ENCODE measurements at regions not wholly inside any gene's neighbourhood (a gene's known extent, or its start where the extent isn't known, plus 50 kb on each side); places are given as distances from the start of the nearest gene placed in this dataset.

DNA sequence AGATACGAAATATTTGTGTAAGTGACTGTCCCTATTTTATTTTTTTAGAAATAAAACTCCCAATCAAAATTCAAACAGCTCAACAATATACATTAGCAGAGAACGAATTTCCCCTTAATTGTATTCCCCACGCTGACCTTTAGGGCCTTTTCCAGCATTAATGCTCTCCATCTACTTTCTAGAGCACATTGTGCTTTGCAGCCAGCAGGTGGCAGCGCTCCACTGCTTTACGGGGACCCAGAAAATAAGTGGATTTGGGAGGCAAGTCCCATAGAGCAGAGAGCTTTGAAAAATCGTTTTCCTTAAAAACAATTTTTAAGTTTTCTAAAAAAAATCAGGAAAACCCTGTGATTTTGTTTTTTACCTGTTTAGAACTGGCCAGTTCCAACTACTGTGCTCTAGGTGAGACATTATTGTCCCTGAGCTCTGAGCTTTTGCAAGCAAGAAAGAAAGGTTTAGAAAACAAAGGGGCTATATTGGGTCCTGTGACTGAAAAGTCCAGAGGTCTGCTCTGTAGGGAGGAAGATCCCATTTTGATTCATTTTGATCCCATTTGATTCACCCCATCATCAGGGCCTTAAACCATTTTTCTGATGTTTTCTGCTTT, 144.4 kb upstream of the ZNF644 start:
- Mint-ChIP-seq H3K4me3 (no peak overlapping the region), H3K9me3 (no peaks in the 10 kb centered on the region), H3K27me3 (ENCODE audit: low read depth) (no peaks in the 10 kb centered on the region), H3K36me3 (ENCODE audit: insufficient read depth) (no peaks in the 10 kb centered on the region), H3K4me1 (ENCODE audit: low read depth) (peaks cover 2% of the 10 kb centered on the region)
- DNase-seq (peak; percentile 11), ATAC-seq (no peak)

DNA sequence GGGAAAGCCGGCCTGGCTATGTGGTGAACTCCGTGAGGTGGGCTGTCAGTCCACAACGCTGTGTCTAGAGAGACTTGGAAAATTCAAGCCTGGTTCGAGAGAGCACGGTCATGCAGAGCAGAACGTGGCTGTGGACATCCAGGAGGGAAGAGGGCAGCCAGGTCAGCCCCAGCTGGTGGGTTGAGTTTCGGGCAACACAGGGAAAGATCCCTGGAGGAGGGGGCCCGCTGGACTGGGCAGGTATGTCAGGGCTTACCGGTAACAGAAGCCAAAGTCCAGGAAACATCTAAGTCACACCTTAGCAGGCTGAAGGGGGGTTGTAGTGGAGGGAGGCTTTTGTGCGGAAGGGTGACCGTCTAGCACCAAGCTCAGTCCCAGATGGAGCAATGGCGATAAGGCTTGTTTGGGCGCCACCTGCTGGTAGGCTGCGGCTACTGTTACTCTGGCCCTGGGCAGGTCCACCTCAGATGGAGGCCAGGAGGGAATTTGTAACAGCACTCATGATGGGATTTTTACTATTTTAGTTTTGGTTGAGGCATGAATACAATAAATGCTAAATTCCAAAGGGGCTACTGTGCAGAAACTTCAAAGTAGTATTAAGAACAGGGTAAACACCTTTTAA, 143.3 kb upstream of the ZNF644 start:
- peak; percentile 91 to 94 for ATAC-seq
- no peaks in the 10 kb centered on the region for H3K9me3 Mint-ChIP-seq
- H3K27me3 Mint-ChIP-seq (ENCODE audit: low read depth) = no peaks in the 10 kb centered on the region
- peaks cover 2% of the 10 kb centered on the region for H3K4me1 Mint-ChIP-seq (ENCODE audit: low read depth)
- DNase-seq = peak; percentile 59
- H3K36me3 Mint-ChIP-seq (ENCODE audit: insufficient read depth) = no peaks in the 10 kb centered on the region
- H3K4me3 Mint-ChIP-seq = no peak overlapping the region

DNA sequence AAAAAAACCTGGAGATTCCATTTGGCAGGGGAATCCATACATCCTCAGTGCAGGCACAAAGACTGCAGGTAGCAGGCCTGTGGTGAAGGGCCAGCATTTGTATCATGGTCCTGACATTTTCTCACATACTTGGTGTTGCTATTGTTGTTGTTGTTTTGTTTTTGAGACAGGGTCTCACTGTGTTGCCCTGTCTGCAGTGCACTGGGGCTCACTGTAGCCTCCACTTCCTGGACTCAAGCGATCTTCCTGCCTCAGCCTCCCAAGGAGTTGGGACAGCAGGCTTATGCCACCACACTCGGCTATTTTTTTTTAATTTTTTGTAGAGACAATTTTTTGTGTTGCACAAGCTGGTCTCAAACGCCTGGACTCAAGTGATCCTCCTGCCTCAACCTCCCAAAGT, 140.8 kb upstream of the ZNF644 start:
- ATAC-seq (no peak), DNase-seq (no peak)
- no peaks in the 10 kb centered on the region for H3K9me3 Mint-ChIP-seq
- peaks cover 3% of the 10 kb centered on the region for H3K27me3 Mint-ChIP-seq (ENCODE audit: low read depth)
- H3K4me3 Mint-ChIP-seq = no peak overlapping the region
- H3K36me3 Mint-ChIP-seq (ENCODE audit: insufficient read depth) = no peaks in the 10 kb centered on the region
- H3K4me1 Mint-ChIP-seq (ENCODE audit: low read depth) = peaks cover 2% of the 10 kb centered on the region

DNA sequence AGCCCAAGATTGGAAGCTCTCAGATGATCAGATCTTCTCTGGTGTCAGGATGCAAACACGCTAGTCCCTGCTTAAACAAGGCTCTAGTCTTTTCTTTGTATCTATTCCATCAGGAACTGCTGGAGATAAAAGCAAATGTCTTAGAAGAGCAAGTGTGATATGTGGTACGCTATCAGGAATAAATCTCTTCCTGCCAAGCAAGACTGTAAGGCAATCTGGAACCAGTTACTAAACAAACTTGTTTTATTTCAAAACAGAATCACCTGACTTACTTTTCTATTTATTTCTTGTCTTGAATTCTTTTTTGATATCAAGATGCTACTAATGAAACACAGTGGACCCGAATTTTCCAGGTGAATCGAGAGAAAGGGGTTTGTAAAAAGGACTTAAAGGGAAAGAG, 139.9 kb upstream of the ZNF644 start:
- peaks cover 2% of the 10 kb centered on the region for H3K4me1 Mint-ChIP-seq (ENCODE audit: low read depth)
- H3K9me3 Mint-ChIP-seq = no peaks in the 10 kb centered on the region
- ATAC-seq = no peak

DNA sequence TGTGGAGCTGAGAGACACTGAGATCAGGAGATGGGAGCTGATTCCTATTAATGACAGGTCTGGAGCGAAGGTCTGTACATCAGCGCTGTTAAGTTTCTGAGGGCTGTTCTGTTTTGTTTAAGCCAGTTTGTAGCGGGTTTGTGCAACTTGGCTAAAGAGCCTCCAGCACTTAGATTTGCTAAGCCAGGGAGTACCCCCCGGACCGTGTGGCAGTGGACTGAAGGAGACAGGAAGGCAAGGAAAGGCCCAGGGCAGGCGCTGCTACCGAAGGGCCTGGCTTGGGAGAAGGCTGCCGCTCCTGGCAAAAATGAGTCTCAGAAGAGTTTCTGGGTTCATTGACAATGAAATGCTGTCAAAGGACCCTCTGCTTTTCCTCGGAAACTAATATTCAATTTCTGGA, 139.3 kb upstream of the ZNF644 start:
- no peak overlapping the region for H3K4me3 Mint-ChIP-seq
- ATAC-seq (no peak), DNase-seq (no peak)
- no peaks in the 10 kb centered on the region for H3K9me3 Mint-ChIP-seq
- no peaks in the 10 kb centered on the region for H3K36me3 Mint-ChIP-seq (ENCODE audit: insufficient read depth)
- H3K4me1 Mint-ChIP-seq (ENCODE audit: low read depth) = peaks cover 2% of the 10 kb centered on the region
- H3K27me3 Mint-ChIP-seq (ENCODE audit: low read depth) = peaks cover 3% of the 10 kb centered on the region

More for the DNA sequence above, 139.9 kb upstream of the ZNF644 start:
- H3K36me3 Mint-ChIP-seq (ENCODE audit: insufficient read depth) = no peaks in the 10 kb centered on the region
- no peak overlapping the region for H3K4me3 Mint-ChIP-seq
- no peak for DNase-seq
- H3K27me3 Mint-ChIP-seq (ENCODE audit: low read depth) = peaks cover 3% of the 10 kb centered on the region

DNA sequence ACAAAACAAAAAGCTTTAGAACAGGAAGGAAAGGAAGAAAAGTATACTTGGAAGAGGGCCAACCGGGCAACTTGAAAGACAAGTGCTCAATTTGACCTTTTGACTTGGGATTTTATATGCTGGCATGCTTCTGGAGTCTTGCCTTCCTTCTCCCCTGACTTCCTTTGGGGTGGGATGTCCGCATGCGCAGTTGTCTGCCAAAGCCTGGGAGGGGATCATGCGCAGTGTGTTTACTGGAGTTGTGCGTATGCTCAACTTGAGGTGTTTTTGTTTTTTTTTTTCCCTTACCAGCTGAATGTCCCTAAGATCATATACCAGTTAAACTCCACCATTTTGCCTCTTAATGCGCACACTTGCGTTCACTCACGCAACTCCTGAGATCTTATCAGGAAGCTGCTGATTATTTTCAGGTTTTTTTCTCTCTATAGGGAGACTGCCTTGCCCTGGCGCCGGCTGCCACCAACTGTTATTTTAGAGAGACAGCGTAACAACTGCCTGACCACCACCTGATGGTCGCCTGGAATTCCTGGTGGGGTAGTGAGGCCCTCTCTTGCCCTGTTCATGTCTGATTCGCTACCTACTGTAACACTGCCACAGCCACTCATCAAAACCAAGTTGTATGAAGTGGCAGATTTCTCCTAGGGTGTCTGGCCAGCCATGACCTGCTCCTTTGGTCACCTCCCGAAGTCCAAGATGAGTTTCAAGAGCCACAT, 138.7 kb upstream of the ZNF644 start:
- Mint-ChIP-seq H3K4me3 (no peak overlapping the region), H3K9me3 (no peaks in the 10 kb centered on the region), H3K36me3 (ENCODE audit: insufficient read depth) (no peaks in the 10 kb centered on the region), H3K4me1 (ENCODE audit: low read depth) (peaks cover 2% of the 10 kb centered on the region), H3K27me3 (ENCODE audit: low read depth) (peaks cover 5% of the 10 kb centered on the region)
- DNase-seq = no peak
- no peak for ATAC-seq

DNA sequence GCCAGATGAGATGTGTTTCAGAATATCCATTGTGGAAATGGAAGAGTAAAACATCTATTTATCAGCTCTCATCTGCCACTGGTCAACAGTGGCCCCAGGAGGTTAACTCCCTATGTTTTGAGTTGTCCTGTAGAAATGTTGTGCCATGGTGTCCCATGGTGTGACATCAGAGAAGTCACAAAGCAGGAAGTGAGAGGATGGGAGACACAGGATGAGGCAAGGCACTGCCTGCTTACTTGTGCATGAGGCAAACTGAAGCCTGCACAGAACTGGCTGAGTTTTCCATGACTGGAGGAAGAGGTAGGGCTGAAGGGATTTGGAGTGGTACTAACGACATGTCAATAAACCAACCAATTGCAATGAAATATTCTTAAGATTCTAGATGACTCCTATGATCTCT, 131.5 kb upstream of the ZNF644 start:
- H3K4me1 Mint-ChIP-seq (ENCODE audit: low read depth) = no peaks in the 10 kb centered on the region
- DNase-seq = no peak
- no peaks in the 10 kb centered on the region for H3K36me3 Mint-ChIP-seq (ENCODE audit: insufficient read depth)
- H3K4me3 Mint-ChIP-seq = no peak overlapping the region
- no peak for ATAC-seq
- H3K27me3 Mint-ChIP-seq (ENCODE audit: low read depth) = peaks cover 13% of the 10 kb centered on the region
- H3K9me3 Mint-ChIP-seq = no peaks in the 10 kb centered on the region

DNA sequence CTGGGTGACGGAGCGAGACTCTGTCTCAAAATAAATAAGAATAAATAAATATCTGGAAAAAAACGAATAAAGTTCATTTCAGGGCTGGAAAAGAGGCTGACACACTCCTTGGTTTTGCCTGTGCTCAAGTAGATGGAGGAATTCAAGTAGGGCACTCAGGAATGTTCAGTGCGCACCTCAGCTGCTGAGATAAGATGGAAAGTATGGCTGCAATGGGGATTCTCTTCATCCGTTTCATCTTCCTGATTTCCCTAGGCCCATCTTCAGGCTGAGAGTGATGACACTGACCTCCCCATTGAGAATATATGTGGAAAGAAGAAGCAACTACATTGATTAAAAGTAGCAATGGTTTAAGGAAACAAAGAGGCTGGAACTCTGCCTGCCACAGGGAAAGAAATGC, 130.5 kb upstream of the ZNF644 start:
- H3K9me3 Mint-ChIP-seq = no peaks in the 10 kb centered on the region
- DNase-seq (no peak), ATAC-seq (no peak)
- no peak overlapping the region for H3K4me3 Mint-ChIP-seq
- H3K36me3 Mint-ChIP-seq (ENCODE audit: insufficient read depth) = no peaks in the 10 kb centered on the region
- H3K4me1 Mint-ChIP-seq (ENCODE audit: low read depth) = no peaks in the 10 kb centered on the region
- peaks cover 10% of the 10 kb centered on the region for H3K27me3 Mint-ChIP-seq (ENCODE audit: low read depth)

DNA sequence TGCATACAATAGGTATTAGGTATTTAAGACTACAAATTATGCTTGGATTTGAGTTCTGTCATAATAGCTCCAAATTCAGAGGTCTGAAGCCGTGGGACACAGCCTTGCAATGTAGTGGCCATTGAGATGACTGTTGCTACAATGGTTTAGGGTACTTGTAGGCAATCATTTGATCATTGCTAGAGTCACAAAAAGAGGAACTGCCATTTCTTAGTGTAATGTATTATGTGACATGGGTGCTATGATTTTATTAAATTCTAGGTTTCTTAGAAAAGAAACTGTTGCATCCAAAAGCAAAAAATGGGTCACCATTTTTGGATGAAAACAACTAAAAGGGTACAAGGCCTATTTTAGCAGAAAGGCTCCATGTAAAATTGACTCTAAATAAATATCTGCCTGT, 129.9 kb upstream of the ZNF644 start:
- no peak for ATAC-seq
- Mint-ChIP-seq H3K27me3 (ENCODE audit: low read depth) (peaks cover 10% of the 10 kb centered on the region), H3K9me3 (no peaks in the 10 kb centered on the region), H3K4me1 (ENCODE audit: low read depth) (no peaks in the 10 kb centered on the region), H3K36me3 (ENCODE audit: insufficient read depth) (no peaks in the 10 kb centered on the region), H3K4me3 (no peak overlapping the region)
- DNase-seq = no peak

DNA sequence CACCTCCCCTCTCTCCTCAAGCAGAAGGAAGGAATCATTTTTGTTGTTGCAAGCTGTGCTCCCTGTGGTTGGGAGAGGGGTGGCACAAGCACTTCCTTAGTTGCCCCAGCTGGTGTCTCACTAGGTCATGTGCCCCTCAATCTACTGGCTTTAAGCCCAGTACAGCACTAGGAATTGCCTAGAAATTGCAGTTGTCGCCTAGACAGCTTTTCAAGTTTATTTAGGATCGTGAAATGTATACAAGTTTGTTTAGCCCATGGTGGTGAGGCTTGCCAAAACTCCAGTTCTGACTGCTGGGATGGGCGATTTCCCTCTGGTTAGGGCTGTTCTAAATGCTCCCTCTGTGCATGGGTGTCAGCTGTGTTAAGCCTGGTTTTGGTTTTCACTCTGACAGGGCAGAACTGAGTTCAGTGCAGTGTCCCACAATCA, 126.8 kb upstream of the ZNF644 start:
- ATAC-seq (no peak), DNase-seq (no peak)
- Mint-ChIP-seq H3K4me3 (no peak overlapping the region), H3K9me3 (no peaks in the 10 kb centered on the region), H3K27me3 (ENCODE audit: low read depth) (peaks cover 8% of the 10 kb centered on the region), H3K4me1 (ENCODE audit: low read depth) (no peaks in the 10 kb centered on the region), H3K36me3 (ENCODE audit: insufficient read depth) (no peaks in the 10 kb centered on the region)

DNA sequence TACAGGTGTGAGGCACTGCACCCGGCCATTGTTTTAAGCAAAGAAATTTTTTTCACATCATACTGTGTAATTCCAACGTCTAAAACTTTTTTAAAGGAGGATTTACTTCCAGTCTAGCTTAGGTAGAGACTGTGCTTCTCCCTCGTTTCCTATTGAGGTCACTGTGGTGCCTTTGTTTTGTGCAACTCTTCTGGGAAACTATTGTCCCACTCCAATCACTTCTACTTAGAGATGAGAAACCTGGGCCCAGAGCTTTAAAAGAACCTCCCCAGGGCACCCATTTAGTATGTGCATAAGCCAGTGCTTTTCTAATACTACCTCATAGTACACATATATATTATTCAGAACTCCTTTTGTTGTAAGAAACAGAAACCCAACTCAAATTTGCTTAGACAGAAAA, 120.0 kb upstream of the ZNF644 start:
- H3K9me3 Mint-ChIP-seq = no peaks in the 10 kb centered on the region
- ATAC-seq = no peak
- H3K4me1 Mint-ChIP-seq (ENCODE audit: low read depth) = no peaks in the 10 kb centered on the region
- DNase-seq = no peak
- H3K27me3 Mint-ChIP-seq (ENCODE audit: low read depth) = peaks cover 2% of the 10 kb centered on the region
- no peak overlapping the region for H3K4me3 Mint-ChIP-seq
- no peaks in the 10 kb centered on the region for H3K36me3 Mint-ChIP-seq (ENCODE audit: insufficient read depth)

DNA sequence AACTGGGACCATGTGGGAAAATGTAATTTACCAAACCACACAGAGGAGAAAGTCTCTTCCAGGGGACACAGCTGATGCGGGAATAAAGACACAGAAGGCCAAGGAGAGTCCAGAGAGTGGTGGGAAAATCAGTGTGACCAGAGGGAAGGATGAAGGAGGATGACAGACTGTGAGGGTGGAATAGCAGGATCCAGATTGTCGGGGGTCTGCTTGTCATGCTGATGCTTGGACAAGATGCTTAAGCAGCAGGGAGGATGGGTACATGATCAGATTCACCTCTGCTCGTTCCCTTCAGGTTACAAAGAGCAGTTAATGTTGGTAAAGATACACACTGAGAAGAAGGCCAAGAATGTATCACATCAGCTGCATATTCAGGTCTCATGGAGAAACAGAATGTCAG, 117.1 kb upstream of the ZNF644 start:
- peaks cover 2% of the 10 kb centered on the region for H3K27me3 Mint-ChIP-seq (ENCODE audit: low read depth)
- H3K36me3 Mint-ChIP-seq (ENCODE audit: insufficient read depth) = no peaks in the 10 kb centered on the region
- DNase-seq (no peak), ATAC-seq (no peak)
- H3K4me1 Mint-ChIP-seq (ENCODE audit: low read depth) = no peaks in the 10 kb centered on the region
- no peaks in the 10 kb centered on the region for H3K9me3 Mint-ChIP-seq
- H3K4me3 Mint-ChIP-seq = no peak overlapping the region

DNA sequence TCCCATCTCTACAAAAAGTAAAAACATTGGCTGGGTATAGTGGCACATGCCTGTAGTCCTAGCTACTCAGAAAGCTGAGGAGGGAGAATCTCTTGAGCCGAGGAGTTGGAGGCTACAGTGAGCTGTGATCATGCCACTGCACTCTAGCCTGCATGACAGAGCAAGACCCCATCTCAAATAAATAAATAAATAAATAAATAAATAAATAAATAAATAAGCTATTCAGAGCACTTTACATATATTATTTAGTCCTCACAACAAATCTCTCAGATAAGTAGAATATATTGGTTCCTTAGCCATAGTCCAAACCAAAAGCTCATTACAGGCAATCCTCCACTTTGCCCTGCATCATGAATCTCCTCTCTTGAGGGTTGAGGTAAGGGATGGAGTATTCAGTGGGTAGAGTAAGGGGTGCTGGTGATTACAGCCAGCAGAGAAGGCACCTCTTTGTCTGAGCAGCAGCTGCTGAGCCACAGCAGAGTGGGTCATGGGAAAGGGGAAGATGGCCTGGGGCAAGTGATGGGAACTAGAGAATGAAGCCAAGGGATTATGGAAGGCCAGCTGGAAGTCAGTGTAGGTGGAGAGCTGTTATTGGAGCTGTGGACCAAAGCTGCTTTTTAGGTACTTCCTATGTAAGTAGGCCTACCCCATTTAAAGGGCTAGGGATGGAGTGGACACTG, 115.5 kb upstream of the ZNF644 start:
- Mint-ChIP-seq H3K4me3 (no peak overlapping the region), H3K9me3 (no peaks in the 10 kb centered on the region), H3K27me3 (ENCODE audit: low read depth) (peaks cover 2% of the 10 kb centered on the region), H3K36me3 (ENCODE audit: insufficient read depth) (no peaks in the 10 kb centered on the region), H3K4me1 (ENCODE audit: low read depth) (no peaks in the 10 kb centered on the region)
- DNase-seq (no peak), ATAC-seq (no peak)

DNA sequence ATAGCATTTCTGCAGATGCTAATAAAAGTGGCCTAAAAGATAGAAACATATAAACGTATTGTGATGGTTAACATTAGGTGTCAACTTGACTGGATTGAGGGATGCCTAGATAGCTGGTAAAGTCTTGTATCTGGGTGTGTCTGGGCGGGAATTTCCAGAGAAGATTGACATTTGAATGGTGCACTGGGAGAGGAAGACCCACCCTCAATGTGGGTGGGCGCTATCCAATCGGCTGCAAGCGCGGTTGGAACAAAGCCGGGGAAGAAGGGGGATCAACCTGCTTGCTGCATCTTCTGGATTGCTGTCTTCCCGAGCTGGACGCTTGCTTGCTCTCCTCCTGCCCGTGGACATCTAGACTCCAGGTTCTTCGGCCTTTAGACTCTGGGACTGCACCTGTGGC, 114.0 kb upstream of the ZNF644 start:
- no peaks in the 10 kb centered on the region for H3K9me3 Mint-ChIP-seq
- H3K36me3 Mint-ChIP-seq (ENCODE audit: insufficient read depth) = no peaks in the 10 kb centered on the region
- no peak overlapping the region for H3K4me3 Mint-ChIP-seq
- H3K27me3 Mint-ChIP-seq (ENCODE audit: low read depth) = peaks cover 4% of the 10 kb centered on the region
- H3K4me1 Mint-ChIP-seq (ENCODE audit: low read depth) = no peaks in the 10 kb centered on the region
- DNase-seq = no peak
- ATAC-seq = no peak

DNA sequence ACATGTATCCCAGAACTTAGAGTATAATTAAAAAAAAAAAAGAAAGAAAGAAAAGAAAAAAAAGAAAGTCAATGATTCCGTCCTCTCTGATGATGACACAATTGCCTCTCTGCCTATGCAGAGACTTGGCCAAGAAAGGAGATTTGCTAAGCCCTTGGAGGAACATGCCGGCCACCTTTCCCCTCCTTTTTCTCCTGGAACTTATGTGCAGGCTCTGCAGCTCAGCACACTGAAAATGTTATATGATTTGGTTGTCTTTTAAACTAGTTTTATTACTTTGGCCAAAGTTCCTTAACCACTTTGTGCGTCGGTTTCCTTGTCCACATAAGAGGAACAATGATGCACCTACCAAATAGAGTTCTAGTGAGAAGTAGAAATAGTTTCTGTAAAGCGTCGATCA, 111.4 kb upstream of the ZNF644 start:
- ATAC-seq (no peak), DNase-seq (no peak)
- Mint-ChIP-seq H3K9me3 (no peaks in the 10 kb centered on the region), H3K4me1 (ENCODE audit: low read depth) (no peaks in the 10 kb centered on the region), H3K4me3 (no peak overlapping the region), H3K36me3 (ENCODE audit: insufficient read depth) (no peaks in the 10 kb centered on the region), H3K27me3 (ENCODE audit: low read depth) (peaks cover 4% of the 10 kb centered on the region)

Data from activated T-cell treated with anti-CD3 and anti-CD28 coated beads, Interleukin-2, amount 50 U/mL, for 4 hours (primary cell).